WERI-Rb-1 (cell line): ENCODE measurements at regions not wholly inside any gene's neighbourhood (a gene's known extent, or its start where the extent isn't known, plus 50 kb on each side); places are given as distances from the start of the nearest gene placed in this dataset.

Source experiments
- DNase-seq: peaks from one replicate; pipeline ENCODE4 v3.0.0-alpha.2; 2020
- H3K27ac ChIP-seq: fragments of 250-450 bp; sonication (Bioruptor Pico); 2 replicates; pipeline ENCODE4 v1.5.1; 2020; ENCODE audit warnings: mild to moderate bottlenecking, moderate library complexity
- H3K27me3 ChIP-seq: fragments of 250-450 bp; sonication (Bioruptor Pico); 2 replicates; pipeline ENCODE4 v1.5.1; 2021; ENCODE audit warnings: mild to moderate bottlenecking, low read depth, moderate library complexity; ENCODE audit not compliant: insufficient read depth, severe bottlenecking
- H3K36me3 ChIP-seq: fragments of 250-450 bp; sonication (Bioruptor Pico); 2 replicates; pipeline ENCODE4 v1.5.1; 2020; ENCODE audit warnings: mild to moderate bottlenecking, moderate library complexity
- H3K4me3 ChIP-seq: 2 replicates; pipeline ENCODE4 v1.5.1; 2011; ENCODE audit warnings: low read depth, mild to moderate bottlenecking, control low read depth, low read length
- H3K9me3 ChIP-seq: fragments of 250-450 bp; sonication (Bioruptor Pico); 2 replicates; pipeline ENCODE4 v1.5.1; 2021; ENCODE audit warnings: mild to moderate bottlenecking, moderate library complexity; ENCODE audit not compliant: severe bottlenecking
- CTCF ChIP-seq: IDR thresholded peaks from 2 replicates; pipeline ENCODE4 v1.5.1; 2011; ENCODE audit warnings: low read depth, mild to moderate bottlenecking, control low read depth, inconsistent platforms, low read length

GRCh38 chr2:152227969-152228592, 52.5 kb upstream of the STAM2 start:
- DNase-seq = no peak
- no peaks in the 10 kb centered on the region for H3K36me3 ChIP-seq
- TF ChIP-seq CTCF = no peak
- no peaks in the 10 kb centered on the region for H3K27me3 ChIP-seq
- H3K9me3 ChIP-seq = no peaks in the 10 kb centered on the region
- no peak overlapping the region for H3K4me3 ChIP-seq
- no peak overlapping the region for H3K27ac ChIP-seq

GRCh38 chr2:152231446-152231845, 55.9 kb upstream of the STAM2 start:
- H3K27ac ChIP-seq = no peak overlapping the region
- H3K9me3 ChIP-seq = no peaks in the 10 kb centered on the region
- H3K4me3 ChIP-seq = no peak overlapping the region
- H3K27me3 ChIP-seq = no peaks in the 10 kb centered on the region
- DNase-seq = no peak
- H3K36me3 ChIP-seq = no peaks in the 10 kb centered on the region
- no peak for TF ChIP-seq CTCF

- Histone ChIP-seq H3K36me3 (no peaks in the 10 kb centered on the region), H3K27me3 (no peaks in the 10 kb centered on the region), H3K4me3 (no peak overlapping the region), H3K27ac (no peak overlapping the region), H3K9me3 (no peaks in the 10 kb centered on the region)
- no peak for DNase-seq
- no peak for TF ChIP-seq CTCF
Observed at GRCh38 chr2:152234277-152234676, 58.7 kb upstream of the STAM2 start.

GRCh38 chr2:152236191-152236925, 60.8 kb upstream of the STAM2 start:
- H3K4me3 ChIP-seq = no peak overlapping the region
- TF ChIP-seq CTCF = no peak
- H3K27me3 ChIP-seq = no peaks in the 10 kb centered on the region
- H3K9me3 ChIP-seq = no peaks in the 10 kb centered on the region
- no peak for DNase-seq
- H3K27ac ChIP-seq = no peak overlapping the region
- no peaks in the 10 kb centered on the region for H3K36me3 ChIP-seq

GRCh38 chr2:152238016-152238415, 62.5 kb upstream of the STAM2 start:
- Histone ChIP-seq H3K27me3 (no peaks in the 10 kb centered on the region), H3K9me3 (no peaks in the 10 kb centered on the region), H3K36me3 (no peaks in the 10 kb centered on the region), H3K27ac (no peak overlapping the region), H3K4me3 (no peak overlapping the region)
- no peak for DNase-seq
- TF ChIP-seq CTCF = no peak
